Activated naive CD8-positive, alpha-beta T cell treated with anti-CD3 and anti-CD28 coated beads, Interleukin-2, amount 50 U/mL, for 24 hours (primary cell): ENCODE measurements at regions not wholly inside any gene's neighbourhood (a gene's known extent, or its start where the extent isn't known, plus 50 kb on each side); places are given as distances from the start of the nearest gene placed in this dataset.

ENCODE experiments used
- ATAC-seq: fragments of 150-1000 bp; cut with Tn5 transposase; one replicate; pipeline ENCODE4 v1.10.0; 2021
- DNase-seq: peaks from one replicate; pipeline ENCODE4 v3.0.0; 2021
- H3K27ac Mint-ChIP-seq: one replicate; pipeline ENCODE4 v1.8.0; 2021; ENCODE audit warnings: mild to moderate bottlenecking, mixed read lengths
- H3K27me3 Mint-ChIP-seq: one replicate; pipeline ENCODE4 v1.8.0; 2021; ENCODE audit warnings: mixed read lengths
- H3K36me3 Mint-ChIP-seq: one replicate; pipeline ENCODE4 v1.8.0; 2021; ENCODE audit warnings: low read depth, mixed read lengths
- H3K4me1 Mint-ChIP-seq: one replicate; pipeline ENCODE4 v1.8.0; 2021; ENCODE audit warnings: mixed read lengths
- H3K4me3 Mint-ChIP-seq: one replicate; pipeline ENCODE4 v1.8.0; 2021; ENCODE audit warnings: mild to moderate bottlenecking, moderate library complexity, mixed read lengths
- H3K9me3 Mint-ChIP-seq: one replicate; pipeline ENCODE4 v1.8.0; 2021; ENCODE audit warnings: mixed read lengths

- H3K36me3 Mint-ChIP-seq = no peaks in the 10 kb centered on the region
- no peak for ATAC-seq
- H3K4me3 Mint-ChIP-seq = no peak overlapping the region
- no peak for DNase-seq
- H3K27me3 Mint-ChIP-seq = no peaks in the 10 kb centered on the region
- H3K9me3 Mint-ChIP-seq = no peaks in the 10 kb centered on the region
- no peaks in the 10 kb centered on the region for H3K4me1 Mint-ChIP-seq
- H3K27ac Mint-ChIP-seq = no peak overlapping the region
Measured at GRCh38 chr18:71011389-71011788, 722.5 kb downstream of the SOCS6 start.

GRCh38 chr18:71008257-71008656 lies 719.4 kb downstream of the SOCS6 start:
- ATAC-seq (no peak), DNase-seq (no peak)
- H3K27ac Mint-ChIP-seq = no peak overlapping the region

GRCh38 chr18:71001597-71001996 lies 712.8 kb downstream of the SOCS6 start:
- no peak overlapping the region for H3K27ac Mint-ChIP-seq
- H3K4me3 Mint-ChIP-seq = no peak overlapping the region
- peaks cover 14% of the 10 kb centered on the region for H3K9me3 Mint-ChIP-seq
- H3K4me1 Mint-ChIP-seq = no peaks in the 10 kb centered on the region
- H3K27me3 Mint-ChIP-seq = no peaks in the 10 kb centered on the region
- ATAC-seq = no peak
- DNase-seq = no peak
- H3K36me3 Mint-ChIP-seq = no peaks in the 10 kb centered on the region

More at GRCh38 chr18:71008257-71008656, 719.4 kb downstream of the SOCS6 start:
- H3K4me3 Mint-ChIP-seq = no peak overlapping the region
- no peaks in the 10 kb centered on the region for H3K27me3 Mint-ChIP-seq
- no peaks in the 10 kb centered on the region for H3K4me1 Mint-ChIP-seq
- H3K9me3 Mint-ChIP-seq = peaks cover 14% of the 10 kb centered on the region
- no peaks in the 10 kb centered on the region for H3K36me3 Mint-ChIP-seq

DNA sequence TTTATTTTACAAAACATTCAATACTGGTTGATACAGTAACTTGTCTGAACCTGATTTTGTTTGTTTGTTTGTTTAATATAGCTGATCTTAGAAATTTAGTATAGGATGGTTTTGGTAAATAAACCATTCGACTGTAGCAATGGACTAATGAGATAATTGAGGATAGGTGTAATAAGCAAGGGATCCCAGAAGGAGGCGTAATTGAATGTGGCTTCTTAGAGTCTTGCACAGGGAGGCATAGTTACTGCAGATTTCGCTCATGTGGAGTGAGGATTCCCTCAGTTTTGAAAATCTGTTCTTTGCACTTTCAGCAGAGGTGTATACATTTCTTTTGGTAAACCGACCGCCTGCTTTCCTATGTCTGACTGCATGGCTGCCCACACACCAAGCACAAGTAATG lies 709.6 kb downstream of the SOCS6 start:
- no peak for ATAC-seq
- DNase-seq = no peak
- H3K27me3 Mint-ChIP-seq = no peaks in the 10 kb centered on the region
- H3K9me3 Mint-ChIP-seq = peaks cover 2% of the 10 kb centered on the region
- no peaks in the 10 kb centered on the region for H3K36me3 Mint-ChIP-seq
- no peak overlapping the region for H3K4me3 Mint-ChIP-seq
- no peak overlapping the region for H3K27ac Mint-ChIP-seq
- no peaks in the 10 kb centered on the region for H3K4me1 Mint-ChIP-seq

DNA sequence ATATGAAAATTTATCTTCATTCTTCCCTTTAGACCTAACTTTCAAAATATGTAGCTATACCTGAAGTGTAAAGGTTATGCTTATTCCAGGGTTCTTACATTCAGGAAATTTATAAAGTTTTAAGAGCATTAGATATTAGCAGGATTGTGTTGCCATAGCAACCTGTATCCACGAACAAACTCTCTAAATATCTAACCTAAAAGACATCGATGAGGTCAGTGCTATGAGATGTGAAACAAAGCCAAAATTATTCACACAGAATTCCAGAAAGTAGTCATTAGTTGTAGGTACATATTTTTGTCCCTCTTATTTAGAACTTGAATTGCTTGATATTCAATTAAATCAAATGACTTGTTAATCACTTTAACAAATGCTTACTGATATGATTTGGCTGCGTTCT lies 705.3 kb downstream of the SOCS6 start:
- H3K9me3 Mint-ChIP-seq = no peaks in the 10 kb centered on the region
- DNase-seq = no peak
- no peaks in the 10 kb centered on the region for H3K27me3 Mint-ChIP-seq
- H3K27ac Mint-ChIP-seq = no peak overlapping the region
- no peaks in the 10 kb centered on the region for H3K4me1 Mint-ChIP-seq
- no peak for ATAC-seq
- H3K36me3 Mint-ChIP-seq = no peaks in the 10 kb centered on the region
- H3K4me3 Mint-ChIP-seq = no peak overlapping the region

DNA sequence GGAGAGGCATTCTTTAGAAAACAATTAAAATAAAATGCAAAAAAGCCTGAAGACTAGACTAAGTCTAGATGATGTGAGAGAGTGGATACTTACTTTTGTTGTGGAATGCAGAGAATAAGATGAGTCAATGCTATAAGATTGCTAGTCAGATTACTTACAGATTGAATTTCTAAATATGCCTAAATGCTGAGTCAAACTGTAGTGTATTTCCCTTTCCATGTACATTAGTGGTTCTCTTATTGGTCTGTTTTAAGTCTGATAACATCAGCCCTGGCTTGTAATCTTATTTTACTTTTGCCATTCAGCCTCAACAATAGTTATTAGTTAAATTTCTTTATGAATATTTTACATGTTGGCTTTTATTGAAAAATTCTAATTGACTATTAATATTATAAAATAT lies 702.7 kb downstream of the SOCS6 start:
- Mint-ChIP-seq H3K27ac (no peak overlapping the region), H3K27me3 (no peaks in the 10 kb centered on the region)
- ATAC-seq = no peak

DNA sequence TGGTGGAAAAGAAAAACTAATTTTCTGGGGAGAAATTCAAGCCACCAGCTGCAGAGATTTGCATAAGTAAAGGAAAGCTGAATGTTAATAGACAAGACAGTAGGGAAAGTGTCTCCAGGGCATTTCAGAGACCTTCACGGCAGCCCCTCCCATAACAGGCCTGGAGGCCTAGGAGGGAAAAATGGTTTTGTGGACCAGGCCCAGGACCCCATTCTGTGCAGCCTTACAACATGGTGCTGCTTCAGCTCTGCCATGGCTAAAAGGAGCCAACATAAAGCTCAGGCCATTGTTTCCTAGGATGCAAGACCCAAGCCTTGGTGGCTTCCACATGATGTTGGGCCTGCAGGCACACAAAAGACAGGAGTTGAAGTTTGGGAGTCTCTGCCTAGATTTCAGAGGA lies 697.1 kb downstream of the SOCS6 start:
- Mint-ChIP-seq H3K9me3 (peaks cover 24% of the 10 kb centered on the region), H3K4me3 (no peak overlapping the region), H3K4me1 (no peaks in the 10 kb centered on the region), H3K27ac (no peak overlapping the region), H3K27me3 (no peaks in the 10 kb centered on the region), H3K36me3 (peaks cover 3% of the 10 kb centered on the region)
- ATAC-seq = no peak
- DNase-seq = no peak

More for the DNA sequence above, 702.7 kb downstream of the SOCS6 start:
- Mint-ChIP-seq H3K4me3 (no peak overlapping the region), H3K9me3 (peaks cover 12% of the 10 kb centered on the region), H3K36me3 (no peaks in the 10 kb centered on the region), H3K4me1 (no peaks in the 10 kb centered on the region)
- DNase-seq = no peak

GRCh38 chr18:70982292-70982691 lies 693.4 kb downstream of the SOCS6 start:
- H3K9me3 Mint-ChIP-seq = peaks cover 23% of the 10 kb centered on the region
- no peak overlapping the region for H3K4me3 Mint-ChIP-seq
- ATAC-seq = no peak
- no peaks in the 10 kb centered on the region for H3K27me3 Mint-ChIP-seq
- no peak overlapping the region for H3K27ac Mint-ChIP-seq
- H3K4me1 Mint-ChIP-seq = no peaks in the 10 kb centered on the region
- peaks cover 3% of the 10 kb centered on the region for H3K36me3 Mint-ChIP-seq
- no peak for DNase-seq

DNA sequence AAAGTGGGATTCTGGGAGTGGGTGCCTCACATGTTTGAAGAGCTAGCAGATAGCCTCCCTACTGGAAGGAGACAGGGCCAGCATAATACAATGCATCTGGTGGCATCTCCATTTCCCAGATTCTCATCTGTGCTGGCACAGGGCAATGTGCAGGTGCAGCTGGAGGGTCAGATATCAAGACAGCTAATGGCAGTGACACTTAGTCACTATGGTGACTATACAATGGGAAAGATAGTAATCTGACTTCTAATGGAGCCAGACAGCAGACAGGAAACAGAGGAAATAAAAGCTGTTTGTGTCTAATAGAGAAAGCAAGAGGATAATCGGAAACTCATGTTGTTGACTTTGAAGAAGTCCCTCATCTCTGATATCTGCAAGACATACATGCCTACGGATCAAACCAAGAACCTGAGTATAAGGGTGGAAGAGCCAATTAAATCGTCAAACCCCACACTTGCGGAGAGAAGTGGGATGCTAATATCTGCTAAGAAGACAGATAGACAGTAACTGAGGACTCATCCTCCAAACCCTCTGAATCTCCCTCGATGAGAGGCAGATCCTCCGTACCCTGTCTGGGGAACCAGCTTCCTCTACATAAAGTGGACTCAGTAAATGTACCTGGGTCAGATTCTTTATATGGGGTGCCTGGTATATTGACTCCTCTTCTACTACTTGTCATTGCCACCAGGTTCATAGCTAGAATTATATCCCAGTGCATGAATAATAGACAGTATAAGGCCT lies 692.7 kb downstream of the SOCS6 start:
- Mint-ChIP-seq H3K36me3 (peaks cover 3% of the 10 kb centered on the region), H3K4me1 (no peaks in the 10 kb centered on the region), H3K9me3 (peaks cover 16% of the 10 kb centered on the region), H3K27ac (no peak overlapping the region), H3K4me3 (no peak overlapping the region), H3K27me3 (no peaks in the 10 kb centered on the region)
- no peak for DNase-seq
- ATAC-seq = no peak

GRCh38 chr18:70973626-70974025 lies 684.8 kb downstream of the SOCS6 start:
- no peaks in the 10 kb centered on the region for H3K36me3 Mint-ChIP-seq
- H3K9me3 Mint-ChIP-seq = no peaks in the 10 kb centered on the region
- ATAC-seq = no peak
- H3K4me3 Mint-ChIP-seq = no peak overlapping the region
- no peaks in the 10 kb centered on the region for H3K27me3 Mint-ChIP-seq
- no peaks in the 10 kb centered on the region for H3K4me1 Mint-ChIP-seq
- no peak overlapping the region for H3K27ac Mint-ChIP-seq
- no peak for DNase-seq

- DNase-seq (no peak), ATAC-seq (no peak)
- Mint-ChIP-seq H3K27me3 (no peaks in the 10 kb centered on the region), H3K4me3 (no peak overlapping the region), H3K27ac (no peak overlapping the region), H3K36me3 (no peaks in the 10 kb centered on the region), H3K9me3 (no peaks in the 10 kb centered on the region), H3K4me1 (no peaks in the 10 kb centered on the region)
Measured at GRCh38 chr18:70966419-70966818, 677.6 kb downstream of the SOCS6 start.

GRCh38 chr18:70961939-70962338 lies 673.1 kb downstream of the SOCS6 start:
- Mint-ChIP-seq H3K36me3 (no peaks in the 10 kb centered on the region), H3K9me3 (no peaks in the 10 kb centered on the region), H3K27me3 (no peaks in the 10 kb centered on the region), H3K4me1 (no peaks in the 10 kb centered on the region), H3K4me3 (no peak overlapping the region), H3K27ac (no peak overlapping the region)
- ATAC-seq (no peak), DNase-seq (no peak)

- H3K36me3 Mint-ChIP-seq = no peaks in the 10 kb centered on the region
- H3K4me1 Mint-ChIP-seq = no peaks in the 10 kb centered on the region
- no peaks in the 10 kb centered on the region for H3K9me3 Mint-ChIP-seq
- ATAC-seq (no peak), DNase-seq (no peak)
- H3K27me3 Mint-ChIP-seq = no peaks in the 10 kb centered on the region
- no peak overlapping the region for H3K27ac Mint-ChIP-seq
- no peak overlapping the region for H3K4me3 Mint-ChIP-seq
Measured at GRCh38 chr18:70956554-70956953, 667.7 kb downstream of the SOCS6 start.

GRCh38 chr18:70936160-70936559 lies 647.3 kb downstream of the SOCS6 start:
- Mint-ChIP-seq H3K4me1 (no peaks in the 10 kb centered on the region), H3K9me3 (peaks cover 4% of the 10 kb centered on the region), H3K27me3 (no peaks in the 10 kb centered on the region), H3K4me3 (no peak overlapping the region), H3K27ac (no peak overlapping the region), H3K36me3 (no peaks in the 10 kb centered on the region)
- ATAC-seq (no peak), DNase-seq (no peak)

- Mint-ChIP-seq H3K27me3 (no peaks in the 10 kb centered on the region), H3K4me1 (no peaks in the 10 kb centered on the region), H3K4me3 (no peak overlapping the region), H3K36me3 (no peaks in the 10 kb centered on the region), H3K27ac (no peak overlapping the region), H3K9me3 (no peaks in the 10 kb centered on the region)
- DNase-seq (no peak), ATAC-seq (no peak)
Measured at GRCh38 chr18:70931942-70932814, 643.3 kb downstream of the SOCS6 start.
